ENCODE measurements at regions not wholly inside any gene's neighbourhood (a gene's known extent, or its start where the extent isn't known, plus 50 kb on each side); places are given as distances from the start of the nearest gene placed in this dataset.

DNA sequence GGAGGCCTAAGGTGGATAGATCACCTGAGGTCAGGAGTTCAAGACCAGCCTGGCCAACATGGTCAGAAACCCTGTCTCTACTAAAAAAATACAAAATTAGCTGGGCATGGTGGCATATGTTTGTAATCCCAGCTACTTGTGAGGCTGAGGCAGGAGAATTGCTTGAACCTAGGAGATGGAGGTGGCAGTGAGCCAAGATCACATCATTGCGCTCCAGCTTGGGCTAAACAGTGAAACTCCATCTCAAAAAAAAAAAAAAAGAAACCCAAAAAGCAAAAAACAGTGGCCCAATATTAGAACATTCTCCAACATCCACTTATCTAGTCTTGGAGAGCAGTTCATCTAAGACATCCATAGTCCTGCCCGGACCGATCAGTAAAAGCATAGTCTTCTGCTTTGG lies 260.4 kb downstream of the MREG start (continued):
- TF ChIP-seq CHD7 (IDR thresholded peaks at IDR 0.05; ENCODE audit: insufficient replicate concordance, low read length) = no peak
- TF ChIP-seq RFX5 (IDR thresholded peaks at IDR 0.05; ENCODE audit: borderline replicate concordance, low read depth, low read length) = no peak
- no peak for TF ChIP-seq ASH2L (IDR thresholded peaks at IDR 0.05; ENCODE audit: low read length)
- TF ChIP-seq KDM4A (IDR thresholded peaks at IDR 0.05; ENCODE audit: low read depth, low read length, severe bottlenecking) = no peak
- no peak for TF ChIP-seq KDM1A (IDR thresholded peaks at IDR 0.05; ENCODE audit: borderline replicate concordance, low read length)
- no peak for TF ChIP-seq ZNF274 (IDR thresholded peaks at IDR 0.05; ENCODE audit: borderline replicate concordance, extremely low read depth, low read length)
- no peak for TF ChIP-seq SIRT6 (IDR thresholded peaks at IDR 0.05; ENCODE audit: low read length)

All from H1 (cell line).